ENCODE measurements at regions not wholly inside any gene's neighbourhood (a gene's known extent, or its start where the extent isn't known, plus 50 kb on each side); places are given as distances from the start of the nearest gene placed in this dataset.

DNA sequence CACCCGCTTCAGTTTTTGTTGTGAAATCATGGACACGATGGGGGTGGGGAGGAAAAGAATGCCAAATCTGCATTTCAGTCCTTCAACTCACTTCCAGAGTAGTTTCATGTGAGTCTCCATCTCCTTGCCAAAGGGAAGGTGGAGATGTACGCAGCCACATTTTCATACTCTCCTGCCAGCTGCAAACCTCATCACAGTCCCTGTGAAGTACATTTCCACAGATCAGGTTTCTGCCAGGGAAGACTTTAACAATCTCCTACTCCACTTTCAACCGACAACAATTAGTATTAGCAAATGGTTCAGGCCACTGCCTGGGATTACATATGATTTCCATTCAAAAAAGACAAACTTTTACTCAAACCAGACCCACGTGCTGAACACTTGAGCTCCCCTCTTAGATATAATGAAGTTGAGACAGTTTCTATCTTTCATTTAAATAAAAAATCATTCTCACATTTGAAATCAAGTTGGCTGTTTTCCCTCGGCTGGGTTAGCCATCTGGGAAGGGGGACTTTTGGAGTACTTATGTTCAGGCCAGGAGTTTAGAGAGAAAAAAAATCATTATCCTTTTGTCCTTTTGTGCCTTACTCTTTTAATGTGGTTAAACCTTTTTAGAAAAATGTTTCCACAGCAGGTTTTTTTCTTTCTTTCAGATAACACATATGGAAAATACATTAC is 51.0 kb upstream of the CEP162 start:
- TF ChIP-seq, protein P1, sequence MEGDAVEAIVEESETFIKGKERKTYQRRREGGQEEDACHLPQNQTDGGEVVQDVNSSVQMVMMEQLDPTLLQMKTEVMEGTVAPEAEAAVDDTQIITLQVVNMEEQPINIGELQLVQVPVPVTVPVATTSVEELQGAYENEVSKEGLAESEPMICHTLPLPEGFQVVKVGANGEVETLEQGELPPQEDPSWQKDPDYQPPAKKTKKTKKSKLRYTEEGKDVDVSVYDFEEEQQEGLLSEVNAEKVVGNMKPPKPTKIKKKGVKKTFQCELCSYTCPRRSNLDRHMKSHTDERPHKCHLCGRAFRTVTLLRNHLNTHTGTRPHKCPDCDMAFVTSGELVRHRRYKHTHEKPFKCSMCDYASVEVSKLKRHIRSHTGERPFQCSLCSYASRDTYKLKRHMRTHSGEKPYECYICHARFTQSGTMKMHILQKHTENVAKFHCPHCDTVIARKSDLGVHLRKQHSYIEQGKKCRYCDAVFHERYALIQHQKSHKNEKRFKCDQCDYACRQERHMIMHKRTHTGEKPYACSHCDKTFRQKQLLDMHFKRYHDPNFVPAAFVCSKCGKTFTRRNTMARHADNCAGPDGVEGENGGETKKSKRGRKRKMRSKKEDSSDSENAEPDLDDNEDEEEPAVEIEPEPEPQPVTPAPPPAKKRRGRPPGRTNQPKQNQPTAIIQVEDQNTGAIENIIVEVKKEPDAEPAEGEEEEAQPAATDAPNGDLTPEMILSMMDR (IDR thresholded peaks at IDR 0.05) = no peak
- TF ChIP-seq POLR2A (IDR thresholded peaks at IDR 0.05) = no peak
